Vagina (tissue), 2 donors: ENCODE measurements at regions not wholly inside any gene's neighbourhood (a gene's known extent, or its start where the extent isn't known, plus 50 kb on each side); places are given as distances from the start of the nearest gene placed in this dataset.

Source experiments
- DNase-seq, 2 donors: peaks; one replicate each; pipeline ENCODE4 v3.0.0-alpha.2; 2017; ENCODE audit errors: extremely low spot score in 2 of 2
- H3K27ac ChIP-seq: fragments of 200-600 bp; sonication (generic); one replicate; pipeline ENCODE4 v1.5.1; 2019
- H3K27me3 ChIP-seq: fragments of 200-600 bp; sonication (generic); one replicate; pipeline ENCODE4 v1.5.1; 2019
- H3K36me3 ChIP-seq, 2 donors: fragments of 200-600 bp; sonication (generic); one replicate each; pipeline ENCODE4 v1.5.1; 2017 to 2019
- H3K4me1 ChIP-seq: fragments of 200-600 bp; sonication (generic); one replicate; pipeline ENCODE4 v1.5.1; 2019
- H3K4me3 ChIP-seq, 2 donors: fragments of 200-600 bp; sonication (generic); 1 replicate in 1 of 2; 2 replicates in 1 of 2; pipeline ENCODE4 v1.5.1; 2016 to 2019
- H3K9me3 ChIP-seq: fragments of 200-600 bp; sonication (generic); one replicate; pipeline ENCODE4 v1.5.1; 2019
- CTCF ChIP-seq, 3 experiments: fragments of 450-650 bp in 2 of 3; fragments of 200-600 bp in 1 of 3; sonication (generic) in 1 of 3; IDR thresholded peaks; one replicate each; pipeline ENCODE4 v1.5.1; 2017 to 2019; ENCODE audit warnings: antibody characterized with exemption in 3 of 3, mild to moderate bottlenecking in 2 of 3, moderate library complexity in 2 of 3
- POLR2A ChIP-seq, 2 donors: fragments of 450-650 bp; IDR thresholded peaks; one replicate each; pipeline ENCODE4 v1.6.1; 2017; ENCODE audit warnings: antibody characterized with exemption in 2 of 2, mild to moderate bottlenecking in 2 of 2, moderate library complexity in 2 of 2
- POLR2AphosphoS5 ChIP-seq, 2 donors: sonication (generic); formaldehyde crosslinking; IDR thresholded peaks; one replicate each; pipeline ENCODE4 v1.9.0; 2017; ENCODE audit warnings: antibody characterized with exemption in 2 of 2, mild to moderate bottlenecking in 2 of 2, low read depth in 1 of 2; ENCODE audit not compliant: insufficient read depth in 1 of 2
- intact Hi-C: fragments of 100-400 bp; cut with DNase I; formaldehyde crosslinking; loops from one replicate; pipeline ENCODE4 v1.15.1; 2023

GRCh38 chr2:147660680-147661079, 184.1 kb upstream of the ACVR2A start:
- intact Hi-C loops = no loop called here
- DNase-seq = no peak
- Histone ChIP-seq H3K36me3 (no peaks in the 10 kb centered on the region), H3K4me3 (no peak overlapping the region), H3K27ac (no peak overlapping the region), H3K9me3 (no peaks in the 10 kb centered on the region), H3K27me3 (no peaks in the 10 kb centered on the region), H3K4me1 (no peaks in the 10 kb centered on the region)
- TF ChIP-seq POLR2A (IDR thresholded peaks at IDR 0.05) (no peak), CTCF (IDR thresholded peaks at IDR 0.05) (no peak)

- H3K27me3 ChIP-seq = no peaks in the 10 kb centered on the region
- intact Hi-C loops = no loop called here
- TF ChIP-seq CTCF (IDR thresholded peaks at IDR 0.05) (no peak), POLR2A (IDR thresholded peaks at IDR 0.05) (no peak), POLR2AphosphoS5 (IDR thresholded peaks at IDR 0.05; ENCODE audit: insufficient read depth in 1 of 2, low read depth in 1 of 2) (no peak)
- no peaks in the 10 kb centered on the region for H3K36me3 ChIP-seq
- no peak overlapping the region for H3K27ac ChIP-seq
- DNase-seq = no peak
- H3K9me3 ChIP-seq = no peaks in the 10 kb centered on the region
- no peaks in the 10 kb centered on the region for H3K4me1 ChIP-seq
- H3K4me3 ChIP-seq = no peak overlapping the region
These were observed 185.8 kb upstream of the ACVR2A start for GRCh38 chr2:147659051-147659450.

- Histone ChIP-seq H3K4me1 (no peaks in the 10 kb centered on the region), H3K4me3 (no peak overlapping the region), H3K27ac (no peak overlapping the region), H3K9me3 (no peaks in the 10 kb centered on the region), H3K27me3 (no peaks in the 10 kb centered on the region), H3K36me3 (no peaks in the 10 kb centered on the region)
- TF ChIP-seq CTCF (IDR thresholded peaks at IDR 0.05) (no peak), POLR2AphosphoS5 (IDR thresholded peaks at IDR 0.05; ENCODE audit: insufficient read depth in 1 of 2, low read depth in 1 of 2) (no peak), POLR2A (IDR thresholded peaks at IDR 0.05) (no peak)
- no peak for DNase-seq
- intact Hi-C loops = no loop called here
These were observed 187.5 kb upstream of the ACVR2A start for GRCh38 chr2:147657086-147658000.

DNA sequence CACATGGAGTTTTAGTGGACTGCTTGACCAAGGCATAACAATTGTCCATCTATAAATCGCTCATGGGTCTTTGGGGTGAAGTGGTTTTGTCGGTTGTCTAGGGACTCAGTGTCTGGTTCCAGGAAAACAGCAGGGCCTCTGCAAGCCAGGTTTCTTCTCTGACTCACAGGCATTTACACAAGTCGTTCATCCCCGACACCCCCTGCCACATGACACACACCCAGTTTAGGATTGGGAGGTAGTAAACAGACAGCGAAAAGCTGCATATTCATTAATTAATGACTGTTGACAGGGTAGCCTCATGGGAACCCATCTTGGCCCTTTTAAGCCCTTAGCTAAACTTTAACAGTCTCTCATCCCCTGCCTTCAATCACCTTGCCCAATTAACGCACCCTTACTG, 194.8 kb upstream of the ACVR2A start:
- no peak for DNase-seq

More for the DNA sequence above, 194.8 kb upstream of the ACVR2A start:
- intact Hi-C loops = no loop called here
- Histone ChIP-seq H3K27ac (no peak overlapping the region), H3K9me3 (no peaks in the 10 kb centered on the region), H3K4me3 (no peak overlapping the region), H3K4me1 (no peaks in the 10 kb centered on the region), H3K36me3 (no peaks in the 10 kb centered on the region), H3K27me3 (no peaks in the 10 kb centered on the region)
- no peak for TF ChIP-seq POLR2AphosphoS5 (IDR thresholded peaks at IDR 0.05; ENCODE audit: insufficient read depth in 1 of 2, low read depth in 1 of 2)
- no peak for TF ChIP-seq POLR2A (IDR thresholded peaks at IDR 0.05)
- no peak for TF ChIP-seq CTCF (IDR thresholded peaks at IDR 0.05)
